H1 (cell line): ENCODE measurements at regions not wholly inside any gene's neighbourhood (a gene's known extent, or its start where the extent isn't known, plus 50 kb on each side); places are given as distances from the start of the nearest gene placed in this dataset.
A peak's percentile ranks its signal among the peaks of the same experiment; 100 is the strongest.

Source experiments
- CTCF ChIA-PET: fragments of 300-600 bp; sonication (Branson Sonifier 250); formaldehyde crosslinking; loops from one replicate; lab custom pipeline; 2021; ENCODE audit not compliant: partially characterized antibody; lab: Charles Lee
- POLR2A ChIA-PET: fragments of 300-600 bp; sonication (Branson Sonifier 250); formaldehyde crosslinking; loops from one replicate; lab custom pipeline; 2021; ENCODE audit warnings: inconsistent platforms; ENCODE audit not compliant: partially characterized antibody; lab: Charles Lee
- DNase-seq, 2 experiments: peaks; one replicate each; pipeline versions ENCODE4 v3.0.0 to v3.0.0-alpha.2; 2010 to 2022; ENCODE audit warnings: low spot score in 2 of 2, low read depth in 1 of 2, mixed read lengths in 1 of 2
- FAIRE-seq: peaks from 2 replicates; lab custom pipeline; 2011; peaks lifted over from hg19 to GRCh38; lab: Jason Lieb, UNC
- H2AFZ ChIP-seq: 2 replicates; pipeline ENCODE4 v1.8.1; 2012; ENCODE audit warnings: low read length, inconsistent platforms
- H2AK5ac ChIP-seq: 2 replicates; pipeline ENCODE4 v1.6.1; 2013; ENCODE audit warnings: low read depth, low read length
- H2BK120ac ChIP-seq: replicated peaks from 2 replicates; pipeline ENCODE3; 2013; ENCODE audit warnings: low read depth, low read length, inconsistent platforms
- H2BK12ac ChIP-seq: 2 replicates; pipeline ENCODE4 v1.6.1; 2013; ENCODE audit warnings: low read depth, low read length
- H2BK15ac ChIP-seq: 2 replicates; pipeline ENCODE4 v1.6.1; 2013; ENCODE audit warnings: low read length
- H2BK20ac ChIP-seq: 2 replicates; pipeline ENCODE4 v1.6.1; 2013; ENCODE audit warnings: low read length
- H2BK5ac ChIP-seq: 2 replicates; pipeline ENCODE4 v1.6.1; 2013; ENCODE audit warnings: low read depth, low read length
- H3K14ac ChIP-seq: 2 replicates; pipeline ENCODE4 v1.6.1; 2013; ENCODE audit warnings: inconsistent platforms; ENCODE audit not compliant: insufficient read length
- H3K18ac ChIP-seq: 2 replicates; pipeline ENCODE4 v1.6.1; 2013; ENCODE audit warnings: low read length; ENCODE audit errors: extremely low read depth
- H3K23ac ChIP-seq: 2 replicates; pipeline ENCODE4 v1.6.1; 2013; ENCODE audit warnings: inconsistent platforms; ENCODE audit not compliant: insufficient read length
- H3K23me2 ChIP-seq: 2 replicates; pipeline ENCODE4 v1.6.1; 2013; ENCODE audit warnings: low read depth, low read length
- H3K27ac ChIP-seq: 2 replicates; pipeline ENCODE4 v1.6.1; 2011; ENCODE audit warnings: low read depth, low read length, inconsistent platforms
- H3K27me3 ChIP-seq, 4 experiments: replicated peaks in 1 of 4; 1 replicate in 1 of 4; 2 replicates in 3 of 4; pipeline versions ENCODE4 v1.6.1 to v1.8.1; 2011 to 2013; ENCODE audit warnings: low read length in 3 of 4, mild to moderate bottlenecking in 3 of 4, inconsistent platforms in 2 of 4, mixed read lengths in 2 of 4, moderate library complexity in 1 of 4; ENCODE audit not compliant: control insufficient read depth in 3 of 4, insufficient read depth in 3 of 4; ENCODE audit errors: extremely low read depth in 1 of 4
- H3K36me3 ChIP-seq, 4 experiments: 2 replicates each; pipeline versions ENCODE4 v1.6.1 to v1.8.1; 2011 to 2013; ENCODE audit warnings: mild to moderate bottlenecking in 4 of 4, low read length in 3 of 4, moderate library complexity in 2 of 4, control low read depth in 1 of 4, inconsistent platforms in 1 of 4; ENCODE audit not compliant: insufficient read depth in 4 of 4, control insufficient read depth in 2 of 4
- H3K4ac ChIP-seq: replicated peaks from 2 replicates; pipeline ENCODE3; 2013; ENCODE audit warnings: low read length, low read depth, mixed read lengths, inconsistent platforms; ENCODE audit not compliant: insufficient read length
- H3K4me1 ChIP-seq, 4 experiments: replicated peaks in 1 of 4; 1 replicate in 1 of 4; 2 replicates in 3 of 4; pipeline versions ENCODE4 v1.6.1 to v1.8.1; 2011 to 2013; ENCODE audit warnings: low read length in 3 of 4, inconsistent platforms in 2 of 4, mixed read lengths in 1 of 4; ENCODE audit not compliant: insufficient read depth in 4 of 4, control insufficient read depth in 3 of 4
- H3K4me2 ChIP-seq, 2 experiments: 2 replicates each; pipeline versions ENCODE4 v1.6.1 to v1.8.1; 2011 to 2013; ENCODE audit warnings: low read depth in 2 of 2, low read length in 2 of 2, control low read depth in 1 of 2, inconsistent platforms in 1 of 2, mild to moderate bottlenecking in 1 of 2; ENCODE audit not compliant: insufficient read depth in 1 of 2
- H3K4me3 ChIP-seq, 4 experiments: fragments of 200-600, 300-600 bp in 1 of 4; sonication (generic), shearing (Covaris generic), sonication (Bioruptor Twin) in 1 of 4; 2 replicates each; pipeline versions ENCODE4 v1.5.1 to v1.8.1; 2011 to 2016; ENCODE audit warnings: low read length in 4 of 4, low read depth in 3 of 4, control low read depth in 2 of 4, inconsistent platforms in 2 of 4, mild to moderate bottlenecking in 2 of 4, mixed read lengths in 1 of 4, moderate library complexity in 1 of 4; ENCODE audit not compliant: insufficient read depth in 2 of 4; ENCODE audit errors: extremely low read depth in 1 of 4
- H3K56ac ChIP-seq: replicated peaks from 2 replicates; pipeline ENCODE3; 2013; ENCODE audit warnings: low read depth, mild to moderate bottlenecking, mixed read lengths, low read length, inconsistent platforms; ENCODE audit not compliant: insufficient read length
- H3K79me1 ChIP-seq: 2 replicates; pipeline ENCODE4 v1.6.1; 2013; ENCODE audit warnings: low read depth, low read length, control low read depth
- H3K79me2 ChIP-seq, 2 experiments: 2 replicates each; pipeline versions ENCODE4 v1.6.1 to v1.8.1; 2012 to 2013; ENCODE audit warnings: low read length in 2 of 2, mild to moderate bottlenecking in 2 of 2, inconsistent platforms in 1 of 2; ENCODE audit not compliant: insufficient read depth in 2 of 2, control insufficient read depth in 1 of 2
- H3K9ac ChIP-seq, 4 experiments: replicated peaks in 1 of 4; 1 replicate in 1 of 4; 2 replicates in 3 of 4; pipeline versions ENCODE4 v1.6.1 to v1.8.1; 2011 to 2013; ENCODE audit warnings: low read depth in 3 of 4, low read length in 3 of 4, control low read depth in 2 of 4, mild to moderate bottlenecking in 2 of 4, moderate library complexity in 2 of 4, inconsistent platforms in 1 of 4; ENCODE audit errors: extremely low read depth in 1 of 4
- H3K9me3 ChIP-seq, 2 experiments: 2 replicates each; pipeline versions ENCODE4 v1.6.1 to v1.8.1; 2012 to 2013; ENCODE audit warnings: mild to moderate bottlenecking in 2 of 2, moderate library complexity in 2 of 2, control low read depth in 1 of 2, inconsistent platforms in 1 of 2, low read depth in 1 of 2, low read length in 1 of 2, mixed read lengths in 1 of 2; ENCODE audit not compliant: insufficient read depth in 2 of 2
- H4K20me1 ChIP-seq, 2 experiments: replicated peaks in 1 of 2; 2 replicates each; pipeline versions ENCODE3 to v1.8.1; 2011 to 2013; ENCODE audit warnings: inconsistent platforms in 2 of 2, low read length in 2 of 2, mild to moderate bottlenecking in 1 of 2; ENCODE audit not compliant: insufficient read depth in 2 of 2, control insufficient read depth in 1 of 2
- H4K5ac ChIP-seq: 2 replicates; pipeline ENCODE4 v1.6.1; 2013; ENCODE audit warnings: low read length, low read depth, mixed read lengths, inconsistent platforms; ENCODE audit not compliant: insufficient read length
- H4K8ac ChIP-seq: 2 replicates; pipeline ENCODE4 v1.8.0; 2013; ENCODE audit warnings: mild to moderate bottlenecking, moderate library complexity, low read length, inconsistent platforms; ENCODE audit not compliant: insufficient read depth; ENCODE audit errors: extremely low read depth
- H4K91ac ChIP-seq: replicated peaks from 2 replicates; pipeline ENCODE3; 2013; ENCODE audit warnings: low read length, mixed read lengths, inconsistent platforms; ENCODE audit not compliant: insufficient read length
- ATF2 ChIP-seq: IDR thresholded peaks from 2 replicates; pipeline ENCODE4 v1.6.1; 2012; ENCODE audit warnings: low read length, inconsistent platforms
- BACH1 ChIP-seq: IDR thresholded peaks from 2 replicates; pipeline ENCODE4 v1.6.1; 2012; ENCODE audit warnings: low read length, improper control_type of control experiment
- BRCA1 ChIP-seq: IDR thresholded peaks from 2 replicates; pipeline ENCODE4 v1.6.1; 2012; ENCODE audit warnings: low read depth, low read length, improper control_type of control experiment
- CBX8 ChIP-seq: fragments of 300-800, 300-1000 bp; sonication (generic); IDR thresholded peaks from 2 replicates; pipeline ENCODE4 v1.7.1; 2016; ENCODE audit warnings: low read depth, low read length, borderline replicate concordance
- CREB1 ChIP-seq: IDR thresholded peaks from 2 replicates; pipeline ENCODE4 v1.6.1; 2012; ENCODE audit warnings: inconsistent platforms
- EP300 ChIP-seq, 2 experiments: IDR thresholded peaks; 1 replicate in 1 of 2; 2 replicates in 1 of 2; pipeline ENCODE4 v1.6.1; 2011 to 2012; ENCODE audit warnings: low read depth in 2 of 2, low read length in 2 of 2, mild to moderate bottlenecking in 2 of 2, borderline replicate concordance in 1 of 2, inconsistent platforms in 1 of 2, moderate library complexity in 1 of 2
- JUND ChIP-seq: IDR thresholded peaks from 2 replicates; pipeline ENCODE4 v1.6.1; 2011; ENCODE audit warnings: mild to moderate bottlenecking, improper control_type of control experiment, low read length
- KDM4A ChIP-seq: IDR thresholded peaks from one replicate; pipeline ENCODE4 v1.7.1; 2012; ENCODE audit warnings: low read depth, mild to moderate bottlenecking, moderate library complexity, low read length, inconsistent platforms; ENCODE audit not compliant: severe bottlenecking
- MAFK ChIP-seq: IDR thresholded peaks from 2 replicates; pipeline ENCODE4 v1.6.1; 2012; ENCODE audit warnings: low read depth, mild to moderate bottlenecking, improper control_type of control experiment, low read length
- SAP30 ChIP-seq: fragments of 300-600 bp; sonication (generic); IDR thresholded peaks from 2 replicates; pipeline ENCODE4 v1.7.1; 2012; ENCODE audit warnings: low read length, moderate library complexity, mild to moderate bottlenecking, inconsistent platforms; ENCODE audit not compliant: insufficient read depth, insufficient replicate concordance
- TAF7 ChIP-seq: optimal IDR thresholded peaks from 2 replicates; pipeline ENCODE3; 2011; ENCODE audit warnings: low read depth, mild to moderate bottlenecking, inconsistent platforms, low read length, moderate library complexity, borderline replicate concordance
- WGBS, 2 experiments: shearing (Covaris generic) in 1 of 2; methylation state at CpG; one replicate each; pipeline versions ENCODE4 v1.1.6 to v1.1.7; 2013 to 2015; ENCODE audit warnings: low lambda C conversion rate in 2 of 2, mixed read lengths in 2 of 2, inconsistent platforms in 1 of 2, low coverage in 1 of 2, missing lambda C conversion rate in 1 of 2; ENCODE audit not compliant: insufficient replicate concordance in 2 of 2, insufficient coverage in 1 of 2, insufficient read length in 1 of 2; ENCODE audit errors: extremely low coverage in 1 of 2, missing lambda C conversion rate in 1 of 2; 5-methylcytosine and 5-hydroxymethylcytosine counted together

GRCh38 chr6:15841937-15842726, 179.3 kb upstream of the DTNBP1 start:
- no peak overlapping the region for H4K91ac ChIP-seq
- no peaks in the 10 kb centered on the region for H3K79me2 ChIP-seq
- no peaks in the 10 kb centered on the region for H3K23me2 ChIP-seq
- H4K20me1 ChIP-seq: no peaks in the 10 kb centered on the region
- H2AK5ac ChIP-seq: no peak overlapping the region
- H4K5ac ChIP-seq: no peak overlapping the region
- H3K4me1 ChIP-seq: peaks cover 0 to 4% (median 0%) of the 10 kb centered on the region in 4 experiments; a peak in 1 of 7 replicates
- H3K4me3 ChIP-seq: no peak overlapping the region
- CTCF ChIA-PET: interaction anchor here (0.6 to 1.9 kb wide), 4 partner anchors 10 to 340 kb away, joined by 3 to 8 read pairs (median 4); no protein-coding TSS in a partner anchor
- 94% methylated on average over 9 of the region's 9 CpGs; no CpG with 5 or more reads in 1 of the 2 experiments for WGBS, 2 experiments
- no peak overlapping the region for H3K23ac ChIP-seq
- H2BK15ac ChIP-seq: no peak overlapping the region
- no peak overlapping the region for H3K9ac ChIP-seq
- no peak overlapping the region for H4K8ac ChIP-seq
- H3K27ac ChIP-seq: no peak overlapping the region
- H3K14ac ChIP-seq: no peak overlapping the region
- H2BK5ac ChIP-seq: no peak overlapping the region
- no peak for FAIRE-seq
- no peak overlapping the region for H2BK20ac ChIP-seq
- H3K4ac ChIP-seq: no peak overlapping the region
- no peaks in the 10 kb centered on the region for H3K36me3 ChIP-seq
- H3K9me3 ChIP-seq: no peaks in the 10 kb centered on the region
- no peak overlapping the region for H2BK12ac ChIP-seq
- H2BK120ac ChIP-seq: no peak overlapping the region
- no peaks in the 10 kb centered on the region for H3K27me3 ChIP-seq
- H3K56ac ChIP-seq: no peak overlapping the region
- peak overlapping the region; percentile 92; the same call in 1 of the 2 replicates for H2AFZ ChIP-seq
- H3K4me2 ChIP-seq: no peak overlapping the region
- DNase-seq: no peak
- POLR2A ChIA-PET: no interaction called here
- H3K18ac ChIP-seq: no peak overlapping the region; the same call in 1 of the 2 replicates
- H3K79me1 ChIP-seq: no peaks in the 10 kb centered on the region
- TF ChIP-seq SAP30: no peak
- TF ChIP-seq EP300 (IDR thresholded peaks at IDR 0.05; ENCODE audit: borderline replicate concordance in 1 of 2, low read depth in 2 of 2, low read length in 2 of 2): no peak
- TF ChIP-seq MAFK: no peak
- TF ChIP-seq CREB1: no peak
- TF ChIP-seq KDM4A: no peak
- TF ChIP-seq TAF7: no peak
- no peak for TF ChIP-seq ATF2
- no peak for TF ChIP-seq CBX8
- TF ChIP-seq JUND: no peak
- TF ChIP-seq BRCA1: no peak
- no peak for TF ChIP-seq BACH1
